ENCODE measurements at regions not wholly inside any gene's neighbourhood (a gene's known extent, or its start where the extent isn't known, plus 50 kb on each side); places are given as distances from the start of the nearest gene placed in this dataset.

DNA sequence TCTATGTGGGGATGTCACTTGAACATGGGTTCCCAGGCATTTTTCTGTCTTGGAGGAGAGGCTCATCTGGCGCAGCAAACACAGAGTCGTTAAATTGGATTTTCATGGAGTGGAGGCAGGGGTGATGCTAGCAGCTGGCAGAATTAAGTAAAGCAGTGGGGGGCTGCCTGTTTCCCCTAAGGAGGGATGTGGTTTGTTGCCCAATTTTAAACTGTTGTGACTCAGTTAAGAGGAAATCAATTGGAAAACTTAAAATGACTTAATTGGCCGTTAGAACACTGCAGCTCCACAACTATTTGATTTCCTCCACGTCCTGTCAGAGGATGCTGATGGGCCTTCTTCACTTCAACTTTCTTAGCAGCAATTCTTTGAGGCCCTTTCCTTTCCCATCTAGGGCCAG is 354.1 kb upstream of the ATP5MC3 start:
- Histone ChIP-seq H3K9ac (ENCODE audit: low read depth in 1 of 2, low read length in 2 of 2) (no peak overlapping the region), H3K4me1 (ENCODE audit: control insufficient read depth in 4 of 4, insufficient read depth in 4 of 4, low read length in 3 of 4) (no peaks in the 10 kb centered on the region), H3K9me3 (ENCODE audit: control insufficient read depth in 4 of 4, low read length in 3 of 4) (peaks cover 0 to 2% (median 0%) of the 10 kb centered on the region in 4 donors), H3K27me3 (ENCODE audit: control insufficient read depth in 4 of 4, insufficient read depth in 4 of 4, low read length in 3 of 4) (no peaks in the 10 kb centered on the region), H3K4me3 (ENCODE audit: low read depth in 1 of 3, low read length in 3 of 3) (no peak overlapping the region), H3K27ac (ENCODE audit: low read depth in 1 of 2, low read length in 2 of 2) (no peak overlapping the region), H3K36me3 (ENCODE audit: control insufficient read depth in 4 of 4, insufficient read depth in 3 of 4, low read depth in 1 of 4, low read length in 3 of 4) (no peaks in the 10 kb centered on the region)
- WGBS: 73% methylated on average over 4 of the region's 4 CpGs
- TF ChIP-seq HNF4A (conservative IDR thresholded peaks at IDR 0.05) (no peak), RAD21 (IDR thresholded peaks at IDR 0.05) (no peak), NR2F2 (IDR thresholded peaks at IDR 0.05) (no peak), FOXA2 (IDR thresholded peaks at IDR 0.05) (no peak), EGR1 (IDR thresholded peaks at IDR 0.05; ENCODE audit: low read depth in 2 of 2) (no peak), RXRA (IDR thresholded peaks at IDR 0.05) (no peak), FOXA1 (IDR thresholded peaks at IDR 0.05) (no peak), JUND (IDR thresholded peaks at IDR 0.05) (no peak), YY1 (IDR thresholded peaks at IDR 0.05) (no peak), HNF4G (IDR thresholded peaks at IDR 0.05) (no peak), SP1 (IDR thresholded peaks at IDR 0.05) (no peak), TAF1 (conservative IDR thresholded peaks at IDR 0.05) (no peak), GABPA (IDR thresholded peaks at IDR 0.05 in 1 of 2, conservative IDR thresholded peaks at IDR 0.05 in 1 of 2) (no peak)
- TF ChIP-seq, protein P1, sequence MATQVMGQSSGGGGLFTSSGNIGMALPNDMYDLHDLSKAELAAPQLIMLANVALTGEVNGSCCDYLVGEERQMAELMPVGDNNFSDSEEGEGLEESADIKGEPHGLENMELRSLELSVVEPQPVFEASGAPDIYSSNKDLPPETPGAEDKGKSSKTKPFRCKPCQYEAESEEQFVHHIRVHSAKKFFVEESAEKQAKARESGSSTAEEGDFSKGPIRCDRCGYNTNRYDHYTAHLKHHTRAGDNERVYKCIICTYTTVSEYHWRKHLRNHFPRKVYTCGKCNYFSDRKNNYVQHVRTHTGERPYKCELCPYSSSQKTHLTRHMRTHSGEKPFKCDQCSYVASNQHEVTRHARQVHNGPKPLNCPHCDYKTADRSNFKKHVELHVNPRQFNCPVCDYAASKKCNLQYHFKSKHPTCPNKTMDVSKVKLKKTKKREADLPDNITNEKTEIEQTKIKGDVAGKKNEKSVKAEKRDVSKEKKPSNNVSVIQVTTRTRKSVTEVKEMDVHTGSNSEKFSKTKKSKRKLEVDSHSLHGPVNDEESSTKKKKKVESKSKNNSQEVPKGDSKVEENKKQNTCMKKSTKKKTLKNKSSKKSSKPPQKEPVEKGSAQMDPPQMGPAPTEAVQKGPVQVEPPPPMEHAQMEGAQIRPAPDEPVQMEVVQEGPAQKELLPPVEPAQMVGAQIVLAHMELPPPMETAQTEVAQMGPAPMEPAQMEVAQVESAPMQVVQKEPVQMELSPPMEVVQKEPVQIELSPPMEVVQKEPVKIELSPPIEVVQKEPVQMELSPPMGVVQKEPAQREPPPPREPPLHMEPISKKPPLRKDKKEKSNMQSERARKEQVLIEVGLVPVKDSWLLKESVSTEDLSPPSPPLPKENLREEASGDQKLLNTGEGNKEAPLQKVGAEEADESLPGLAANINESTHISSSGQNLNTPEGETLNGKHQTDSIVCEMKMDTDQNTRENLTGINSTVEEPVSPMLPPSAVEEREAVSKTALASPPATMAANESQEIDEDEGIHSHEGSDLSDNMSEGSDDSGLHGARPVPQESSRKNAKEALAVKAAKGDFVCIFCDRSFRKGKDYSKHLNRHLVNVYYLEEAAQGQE (IDR thresholded peaks at IDR 0.05): no peak
- TF ChIP-seq, protein P2, sequence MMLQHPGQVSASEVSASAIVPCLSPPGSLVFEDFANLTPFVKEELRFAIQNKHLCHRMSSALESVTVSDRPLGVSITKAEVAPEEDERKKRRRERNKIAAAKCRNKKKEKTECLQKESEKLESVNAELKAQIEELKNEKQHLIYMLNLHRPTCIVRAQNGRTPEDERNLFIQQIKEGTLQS (IDR thresholded peaks at IDR 0.05): no peak
- TF ChIP-seq, protein P3, sequence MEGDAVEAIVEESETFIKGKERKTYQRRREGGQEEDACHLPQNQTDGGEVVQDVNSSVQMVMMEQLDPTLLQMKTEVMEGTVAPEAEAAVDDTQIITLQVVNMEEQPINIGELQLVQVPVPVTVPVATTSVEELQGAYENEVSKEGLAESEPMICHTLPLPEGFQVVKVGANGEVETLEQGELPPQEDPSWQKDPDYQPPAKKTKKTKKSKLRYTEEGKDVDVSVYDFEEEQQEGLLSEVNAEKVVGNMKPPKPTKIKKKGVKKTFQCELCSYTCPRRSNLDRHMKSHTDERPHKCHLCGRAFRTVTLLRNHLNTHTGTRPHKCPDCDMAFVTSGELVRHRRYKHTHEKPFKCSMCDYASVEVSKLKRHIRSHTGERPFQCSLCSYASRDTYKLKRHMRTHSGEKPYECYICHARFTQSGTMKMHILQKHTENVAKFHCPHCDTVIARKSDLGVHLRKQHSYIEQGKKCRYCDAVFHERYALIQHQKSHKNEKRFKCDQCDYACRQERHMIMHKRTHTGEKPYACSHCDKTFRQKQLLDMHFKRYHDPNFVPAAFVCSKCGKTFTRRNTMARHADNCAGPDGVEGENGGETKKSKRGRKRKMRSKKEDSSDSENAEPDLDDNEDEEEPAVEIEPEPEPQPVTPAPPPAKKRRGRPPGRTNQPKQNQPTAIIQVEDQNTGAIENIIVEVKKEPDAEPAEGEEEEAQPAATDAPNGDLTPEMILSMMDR (IDR thresholded peaks at IDR 0.05; ENCODE audit: low read depth, low read length, missing input control): no peak
- TF ChIP-seq, protein P4, sequence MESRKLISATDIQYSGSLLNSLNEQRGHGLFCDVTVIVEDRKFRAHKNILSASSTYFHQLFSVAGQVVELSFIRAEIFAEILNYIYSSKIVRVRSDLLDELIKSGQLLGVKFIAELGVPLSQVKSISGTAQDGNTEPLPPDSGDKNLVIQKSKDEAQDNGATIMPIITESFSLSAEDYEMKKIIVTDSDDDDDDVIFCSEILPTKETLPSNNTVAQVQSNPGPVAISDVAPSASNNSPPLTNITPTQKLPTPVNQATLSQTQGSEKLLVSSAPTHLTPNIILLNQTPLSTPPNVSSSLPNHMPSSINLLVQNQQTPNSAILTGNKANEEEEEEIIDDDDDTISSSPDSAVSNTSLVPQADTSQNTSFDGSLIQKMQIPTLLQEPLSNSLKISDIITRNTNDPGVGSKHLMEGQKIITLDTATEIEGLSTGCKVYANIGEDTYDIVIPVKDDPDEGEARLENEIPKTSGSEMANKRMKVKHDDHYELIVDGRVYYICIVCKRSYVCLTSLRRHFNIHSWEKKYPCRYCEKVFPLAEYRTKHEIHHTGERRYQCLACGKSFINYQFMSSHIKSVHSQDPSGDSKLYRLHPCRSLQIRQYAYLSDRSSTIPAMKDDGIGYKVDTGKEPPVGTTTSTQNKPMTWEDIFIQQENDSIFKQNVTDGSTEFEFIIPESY (IDR thresholded peaks at IDR 0.05): no peak
- TF ChIP-seq, protein P5, sequence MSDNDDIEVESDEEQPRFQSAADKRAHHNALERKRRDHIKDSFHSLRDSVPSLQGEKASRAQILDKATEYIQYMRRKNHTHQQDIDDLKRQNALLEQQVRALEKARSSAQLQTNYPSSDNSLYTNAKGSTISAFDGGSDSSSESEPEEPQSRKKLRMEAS (IDR thresholded peaks at IDR 0.05): no peak
- no peak for DNase-seq (ENCODE audit: low spot score)
